Fibroblast of skin of right quadriceps (primary cell): ENCODE measurements at regions not wholly inside any gene's neighbourhood (a gene's known extent, or its start where the extent isn't known, plus 50 kb on each side); places are given as distances from the start of the nearest gene placed in this dataset.
"Not testable (repeated sequence)": the region's sequence is repeated elsewhere in the genome, so short reads cannot be mapped to it uniquely, and the experiment has no call there.

Source experiments
- DNase-seq: peaks from one replicate; pipeline ENCODE4 v3.0.0-alpha.2; 2013

DNA sequence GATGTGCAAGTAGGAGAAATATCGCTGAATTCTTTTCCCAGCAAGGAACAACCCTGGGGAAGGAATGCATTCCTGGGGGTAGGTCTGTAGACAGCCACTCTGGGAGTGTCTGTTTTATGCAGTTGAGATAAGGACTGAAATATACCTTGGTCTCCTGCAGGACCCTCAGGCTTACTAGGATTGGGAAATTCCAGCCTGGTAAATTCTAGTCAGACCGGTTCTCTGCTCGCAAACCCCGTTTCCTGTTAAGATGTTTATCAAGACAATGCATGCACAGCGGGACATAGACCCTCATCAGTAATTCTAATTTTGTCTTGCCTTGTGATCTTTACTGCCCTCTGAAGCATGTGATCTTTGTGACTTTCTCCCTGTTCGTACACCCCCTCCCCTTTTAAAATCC, 839.0 kb downstream of the REEP3 start:
- DNase-seq = not testable (repeated sequence)

DNA sequence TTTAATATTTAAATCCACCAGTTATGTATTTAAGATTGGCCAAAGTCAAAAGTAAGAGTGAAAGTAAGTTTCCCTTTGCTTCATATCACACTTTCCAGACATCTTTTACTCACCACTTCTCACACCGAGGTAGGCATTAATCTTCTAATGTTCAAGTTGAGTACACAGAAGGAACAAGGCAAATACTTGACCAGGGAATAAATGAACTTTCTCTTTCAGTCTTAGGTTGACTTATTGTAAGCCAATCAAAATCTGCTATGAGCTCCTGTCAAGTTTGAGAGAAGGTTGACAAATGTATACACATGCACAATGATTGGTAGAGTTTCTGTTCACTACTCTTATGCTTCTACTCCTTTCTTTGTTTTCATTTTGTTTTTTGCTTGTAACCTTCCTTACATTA, 842.5 kb downstream of the REEP3 start:
- DNase-seq = no peak

DNA sequence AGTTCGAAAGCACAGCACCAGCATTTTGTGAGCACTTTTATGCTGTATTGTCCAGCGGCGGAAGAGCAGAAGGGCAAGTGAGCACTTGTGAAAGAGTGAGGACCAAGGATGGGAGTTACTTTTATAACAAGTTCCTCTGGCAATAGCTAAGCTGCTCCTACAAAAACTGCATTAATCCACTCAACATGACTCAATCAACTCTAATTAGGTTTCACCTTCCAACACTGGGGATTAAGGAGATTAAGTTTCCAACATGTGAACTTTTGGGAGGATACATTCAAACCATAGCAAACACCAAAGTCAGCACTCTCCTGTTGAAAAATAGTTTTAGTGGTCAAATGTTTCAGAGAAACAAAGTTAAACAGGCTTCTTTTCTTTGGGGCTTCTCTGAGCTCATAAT, 844.5 kb downstream of the REEP3 start:
- DNase-seq = no peak

DNA sequence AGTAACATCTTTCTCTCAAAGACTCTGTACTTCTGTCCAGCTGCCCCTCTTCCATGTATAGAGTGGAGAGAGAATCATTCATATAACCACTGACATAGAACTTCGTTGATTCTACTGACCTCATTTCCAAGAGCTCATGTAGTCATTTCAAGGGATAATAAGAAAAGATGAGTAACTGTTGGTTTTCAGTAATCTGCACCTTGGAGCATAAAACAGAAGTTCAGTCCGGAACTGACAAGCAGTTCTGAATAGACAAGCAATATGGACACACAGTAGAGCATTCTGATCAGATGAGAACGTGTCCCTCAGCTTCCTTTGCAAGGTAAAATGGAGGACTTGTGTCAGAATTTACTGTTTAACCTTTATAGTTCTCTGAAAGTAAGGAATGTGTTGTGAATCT, 847.1 kb downstream of the REEP3 start:
- DNase-seq = no peak

DNA sequence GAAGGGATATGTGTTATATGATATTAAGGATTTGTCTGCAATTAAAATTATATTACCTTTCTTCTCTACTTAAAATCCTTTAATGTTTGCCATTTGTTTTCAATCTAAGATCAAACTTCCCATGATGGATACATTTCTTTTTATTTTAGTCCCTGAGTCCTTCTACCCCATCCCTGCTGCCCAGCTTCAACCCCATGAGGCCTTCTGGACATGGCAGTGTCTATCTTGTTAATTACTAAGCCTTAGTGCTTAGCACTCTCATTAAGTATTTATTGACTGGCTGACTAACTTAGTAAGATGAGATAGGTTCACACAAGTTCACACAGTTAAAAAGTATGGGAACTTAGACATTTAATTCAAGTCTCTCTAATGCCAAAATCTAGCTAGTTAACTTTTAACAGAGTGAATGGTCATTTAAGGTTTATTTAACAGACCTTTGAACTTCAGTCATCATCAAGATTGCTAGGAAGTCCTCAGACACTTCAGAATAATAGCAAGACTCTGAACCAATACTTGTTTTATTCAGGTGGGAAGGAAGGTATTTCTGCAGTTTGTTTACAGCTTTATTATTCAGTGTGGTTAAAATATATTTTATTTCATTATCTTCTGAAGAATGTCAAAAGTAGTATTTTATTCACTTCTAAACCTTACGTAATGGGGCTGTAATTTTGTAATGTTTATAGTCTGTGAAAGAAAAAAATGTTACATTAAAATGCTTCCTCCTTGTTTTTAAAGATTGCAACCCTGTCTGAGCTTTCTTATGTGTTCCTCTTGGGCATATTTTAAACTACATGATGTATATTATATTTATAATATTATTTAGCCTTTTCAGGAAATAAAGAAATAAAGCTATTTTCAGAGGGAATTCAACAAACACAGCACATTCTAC, 848.9 kb downstream of the REEP3 start:
- no peak for DNase-seq

DNA sequence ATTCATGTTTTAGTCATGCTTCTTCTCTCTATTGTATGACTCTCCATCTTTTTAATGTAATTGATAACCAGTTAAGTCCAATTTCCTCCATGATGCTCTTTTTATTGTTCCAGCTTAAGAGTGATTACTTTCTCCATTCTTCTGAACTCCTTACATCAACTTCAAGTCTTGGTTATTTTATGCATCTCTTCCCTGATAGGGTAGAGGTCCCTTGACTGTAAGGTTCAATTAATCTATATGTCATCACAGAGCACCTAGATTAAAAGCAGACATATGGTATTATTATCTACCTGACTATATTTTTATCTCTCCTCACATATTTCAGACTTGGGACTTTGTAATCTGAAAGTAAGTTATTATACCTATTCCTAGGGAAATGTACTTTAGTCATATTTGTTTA, 853.1 kb downstream of the REEP3 start:
- no peak for DNase-seq

DNA sequence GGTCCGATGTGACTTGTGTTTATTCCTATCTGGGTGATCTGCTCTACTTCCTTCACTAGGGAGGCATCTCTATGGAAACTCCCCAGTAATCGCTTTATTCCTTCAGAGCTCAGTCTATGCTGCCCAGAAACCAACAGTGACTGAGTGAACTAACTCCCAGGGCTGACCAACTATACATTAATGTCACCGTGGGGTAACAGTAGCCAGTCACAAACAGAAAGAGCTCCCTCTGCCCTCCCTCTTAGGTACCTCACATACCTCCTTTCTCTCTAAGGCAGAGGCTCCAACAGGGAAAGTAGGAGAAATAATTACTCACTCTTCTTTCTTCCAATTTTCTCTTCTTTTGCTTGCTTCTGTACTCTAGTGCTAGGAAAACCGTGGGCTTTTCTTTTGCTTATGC, 855.0 kb downstream of the REEP3 start:
- no peak for DNase-seq

DNA sequence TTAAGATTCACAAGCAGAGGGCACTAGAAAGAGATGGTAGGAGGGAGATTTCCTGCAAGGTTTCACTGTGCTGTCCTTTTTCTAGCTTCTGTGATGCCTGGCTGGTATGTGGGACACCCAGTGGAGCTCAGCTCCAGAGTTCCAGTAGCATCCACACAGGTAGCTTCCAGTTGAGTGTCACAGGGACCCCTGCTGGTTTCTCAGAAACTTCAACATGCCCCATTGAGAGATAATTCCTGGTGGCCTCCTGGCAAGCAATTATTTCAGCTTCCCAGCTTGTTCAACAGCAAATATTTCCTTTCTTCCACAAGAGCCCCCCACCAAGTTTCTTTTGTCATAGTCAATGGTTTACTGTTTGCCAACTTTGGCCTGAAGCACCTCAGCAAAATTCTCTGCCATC, 858.7 kb downstream of the REEP3 start:
- no peak for DNase-seq

DNA sequence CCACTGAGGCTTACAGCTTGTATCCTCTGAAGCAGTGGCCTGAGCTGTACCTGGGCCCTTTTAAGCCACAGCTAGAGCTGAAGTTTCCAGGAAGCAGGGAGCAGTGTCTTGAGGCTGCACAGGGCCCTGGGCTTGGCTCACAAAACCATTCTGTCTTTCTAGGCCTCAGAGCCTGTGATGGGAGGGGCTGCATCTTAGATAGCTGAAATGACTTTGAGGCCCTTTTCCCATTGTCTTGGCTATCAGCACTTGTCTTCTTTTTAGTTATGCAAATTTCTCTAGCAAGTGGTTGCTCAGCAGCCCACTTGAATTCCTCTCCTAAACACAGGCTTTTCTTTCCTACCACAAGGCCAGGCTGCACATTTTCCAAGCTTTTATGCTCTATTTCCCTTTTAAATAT, 864.2 kb downstream of the REEP3 start:
- no peak for DNase-seq

DNA sequence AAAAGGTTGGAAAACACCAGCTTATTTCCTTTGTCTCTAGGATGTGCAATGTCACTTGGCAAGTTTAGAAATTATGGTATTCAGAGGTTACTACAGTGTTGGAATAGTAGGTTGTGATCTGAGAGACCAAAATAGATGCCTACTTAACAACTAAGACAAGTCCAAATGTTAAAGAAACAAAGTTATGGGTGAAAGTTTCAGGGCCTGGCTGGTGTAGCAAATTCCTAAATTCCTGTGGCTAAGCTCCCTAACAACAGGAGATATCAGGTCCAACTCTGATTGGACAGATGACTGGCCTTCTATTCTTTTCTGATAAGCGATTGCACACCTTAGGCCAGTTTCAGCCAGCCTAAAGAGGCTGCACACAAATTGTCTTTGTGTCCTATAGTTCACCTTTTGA, 873.5 kb downstream of the REEP3 start:
- DNase-seq = peak; percentile 54

DNA sequence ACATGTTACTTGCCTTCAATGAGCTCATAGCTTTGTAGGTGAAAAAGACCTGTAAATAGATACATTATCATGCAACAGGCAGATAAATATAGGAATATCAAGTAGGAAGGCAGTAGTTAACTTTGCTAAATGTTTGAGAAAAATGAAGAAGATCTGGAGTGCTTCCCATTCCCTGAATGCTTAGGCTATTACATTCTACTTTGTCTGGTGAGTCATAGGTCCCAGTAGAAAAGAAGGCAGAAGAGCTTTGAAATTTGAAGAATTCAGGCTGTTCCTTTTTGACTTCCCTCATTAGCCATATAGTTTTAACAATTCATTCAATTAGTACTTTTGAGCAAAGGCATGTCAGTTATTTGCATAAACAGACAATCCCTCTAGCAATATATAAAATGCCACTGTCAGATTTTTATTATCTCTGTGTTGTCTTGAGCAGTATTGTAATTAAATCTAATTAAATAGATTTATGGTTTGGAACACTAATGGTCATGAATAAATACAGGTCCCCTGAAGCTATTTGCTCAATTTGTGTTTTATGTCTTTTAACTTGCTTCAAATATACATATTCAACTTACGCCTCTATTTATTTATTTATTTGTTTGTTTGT, 875.0 kb downstream of the REEP3 start:
- DNase-seq = peak; percentile 86

DNA sequence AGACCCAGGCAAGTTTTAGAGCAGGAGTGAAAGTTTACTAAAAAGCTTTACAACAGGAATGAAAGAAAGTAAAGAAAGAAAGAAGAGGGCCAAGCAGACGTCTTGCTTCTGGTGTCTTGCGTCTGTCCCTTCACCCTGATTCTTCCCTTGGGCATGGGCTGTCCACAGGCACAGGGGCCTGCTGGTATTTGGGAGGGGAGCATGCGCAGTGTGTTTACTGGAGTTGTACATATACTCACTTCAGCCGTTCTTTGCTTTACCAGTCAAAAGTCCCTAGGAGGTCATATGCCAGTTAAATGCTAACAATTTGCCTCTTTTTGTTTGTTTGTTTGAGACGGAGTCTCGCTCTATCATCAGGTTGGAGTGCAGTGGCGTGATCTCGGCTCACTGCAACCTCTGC, 875.9 kb downstream of the REEP3 start:
- no peak for DNase-seq

DNA sequence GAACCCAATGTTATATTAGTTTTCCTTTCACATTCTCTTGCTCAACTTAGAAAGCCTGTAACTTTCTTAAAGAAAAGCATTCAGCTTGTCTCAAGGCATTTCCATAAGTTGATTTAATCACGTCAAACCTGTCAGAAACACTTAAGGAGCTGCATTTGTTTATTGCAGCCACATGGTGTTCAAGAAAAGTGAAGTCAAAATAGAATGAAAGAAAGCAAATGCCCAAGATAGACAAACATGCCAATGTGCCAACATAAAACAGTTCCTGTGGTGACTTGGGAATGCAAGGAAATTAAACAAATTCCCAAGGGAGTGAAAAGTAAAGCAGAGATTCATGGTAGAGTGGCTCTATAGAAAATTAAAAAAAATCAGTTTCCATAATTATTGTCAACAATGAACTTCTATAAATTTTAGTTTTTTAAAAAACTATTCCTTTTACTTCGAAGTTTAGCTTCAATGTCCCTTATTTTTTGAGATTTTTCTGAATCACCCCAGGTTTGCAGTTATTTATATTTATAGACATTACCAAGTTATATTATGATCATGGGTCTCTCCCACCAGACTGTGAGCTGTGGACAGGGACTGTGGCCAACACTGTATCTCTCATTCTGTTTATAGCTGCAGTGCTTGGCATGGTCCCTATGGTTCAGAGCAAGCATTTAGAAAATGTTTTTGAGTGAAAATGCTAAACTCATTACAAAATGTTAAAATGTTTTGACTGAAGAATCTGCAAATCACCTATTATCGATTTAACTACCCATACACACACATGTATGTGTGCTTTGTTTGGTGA, 887.4 kb downstream of the REEP3 start:
- DNase-seq = no peak

DNA sequence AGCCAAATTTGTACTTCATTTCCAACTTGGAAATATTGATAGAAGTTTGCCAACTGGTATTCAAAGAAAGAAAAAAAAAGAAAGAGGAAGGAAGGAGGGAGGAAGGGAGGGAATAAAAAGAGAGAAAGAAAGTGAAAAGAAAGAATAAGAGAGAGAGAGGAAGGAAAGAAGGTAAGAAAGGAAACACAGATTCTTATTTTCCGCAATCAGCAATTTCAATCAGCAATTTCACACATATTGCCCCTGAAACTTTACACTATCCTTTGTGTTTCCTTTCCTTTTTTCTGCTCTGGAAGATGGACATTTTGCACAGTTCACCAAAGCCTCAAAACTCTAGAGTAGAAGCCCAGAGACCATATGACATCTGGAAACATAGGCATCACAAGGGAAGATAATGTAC, 888.1 kb downstream of the REEP3 start:
- DNase-seq = no peak

DNA sequence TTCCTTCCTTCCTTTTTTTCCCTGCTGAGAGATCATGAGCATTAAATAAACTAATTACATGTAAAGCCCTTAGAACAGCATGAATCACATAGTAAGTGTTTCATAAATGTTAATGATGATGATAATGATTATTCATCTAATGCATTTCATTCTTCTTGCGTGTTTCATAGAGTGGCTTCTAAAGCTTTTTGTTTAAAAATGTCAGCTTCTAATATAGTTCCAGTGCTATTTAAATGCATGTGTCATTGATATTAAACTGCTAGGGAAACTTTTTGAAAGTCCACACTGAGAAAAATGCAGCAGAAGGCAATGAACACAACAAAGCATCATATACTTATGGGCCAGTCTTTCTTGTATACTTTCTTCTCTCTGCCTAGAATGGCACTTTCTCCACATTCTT, 894.8 kb downstream of the REEP3 start:
- DNase-seq = no peak

DNA sequence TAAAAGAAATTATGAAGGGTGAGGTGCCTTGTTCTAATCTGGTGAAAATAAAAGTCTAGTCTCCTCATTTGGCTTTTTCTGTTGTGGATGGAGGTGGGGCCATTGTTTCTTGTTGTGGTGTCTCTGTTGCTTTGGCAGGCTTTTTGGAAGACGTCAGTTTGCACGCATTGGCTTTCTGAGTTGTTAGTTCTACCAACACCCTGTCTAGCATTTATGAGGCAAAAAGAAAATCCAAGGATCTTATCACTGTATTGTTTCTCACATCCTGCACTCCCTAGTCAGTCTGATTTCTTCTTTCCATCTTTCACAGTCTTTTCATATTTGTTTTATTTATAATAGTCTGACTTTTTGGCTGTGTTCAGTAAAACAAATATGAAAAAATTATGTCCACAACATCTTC, 898.3 kb downstream of the REEP3 start:
- no peak for DNase-seq

DNA sequence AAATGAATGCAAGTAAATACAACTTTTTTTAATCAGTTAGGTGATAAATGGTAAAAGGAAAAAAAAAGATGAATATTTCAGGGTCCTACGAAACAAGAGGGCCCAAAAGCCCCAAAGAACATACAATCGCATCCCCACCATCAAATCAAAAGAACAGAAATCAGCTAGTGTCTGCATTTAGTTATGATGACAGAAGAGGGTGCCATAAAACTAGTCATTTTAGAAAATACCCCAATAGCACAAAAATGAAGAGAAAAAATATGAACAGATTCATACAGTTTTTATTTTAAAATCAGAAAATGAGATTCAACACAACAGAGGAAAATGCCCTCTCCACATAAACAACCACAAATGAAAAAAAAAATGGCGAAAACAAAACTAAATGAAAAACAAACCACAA, 905.5 kb downstream of the REEP3 start:
- DNase-seq = no peak

DNA sequence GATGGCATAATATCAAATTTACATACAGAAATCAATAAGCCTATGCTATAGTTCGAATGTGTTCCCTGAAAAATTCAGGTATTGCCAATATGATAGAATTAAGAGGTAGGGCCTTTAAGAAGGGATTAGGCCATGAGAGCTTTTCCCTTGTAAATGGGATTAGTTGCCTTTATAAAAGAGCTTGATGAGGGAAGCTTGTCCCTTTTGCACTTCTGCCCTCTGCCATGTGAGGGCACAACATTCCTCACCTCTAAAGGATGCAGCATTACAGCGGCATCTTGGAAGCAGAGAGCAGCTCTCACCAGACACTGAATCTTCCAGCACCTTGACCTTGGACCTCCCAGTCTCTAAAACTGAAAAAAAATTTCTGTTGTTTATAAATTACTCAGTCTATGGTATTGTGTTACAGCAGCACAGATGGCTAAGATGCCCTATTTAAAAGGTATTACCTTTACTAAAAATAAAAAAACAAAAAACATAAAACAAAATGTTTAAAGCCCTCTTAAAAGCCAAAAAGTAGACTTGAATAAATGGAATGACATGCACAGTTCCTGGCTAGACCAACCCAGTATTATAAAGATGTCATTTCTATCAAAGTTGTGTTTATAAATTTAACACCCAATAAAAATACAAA, 909.6 kb downstream of the REEP3 start:
- DNase-seq = peak; percentile 6

DNA sequence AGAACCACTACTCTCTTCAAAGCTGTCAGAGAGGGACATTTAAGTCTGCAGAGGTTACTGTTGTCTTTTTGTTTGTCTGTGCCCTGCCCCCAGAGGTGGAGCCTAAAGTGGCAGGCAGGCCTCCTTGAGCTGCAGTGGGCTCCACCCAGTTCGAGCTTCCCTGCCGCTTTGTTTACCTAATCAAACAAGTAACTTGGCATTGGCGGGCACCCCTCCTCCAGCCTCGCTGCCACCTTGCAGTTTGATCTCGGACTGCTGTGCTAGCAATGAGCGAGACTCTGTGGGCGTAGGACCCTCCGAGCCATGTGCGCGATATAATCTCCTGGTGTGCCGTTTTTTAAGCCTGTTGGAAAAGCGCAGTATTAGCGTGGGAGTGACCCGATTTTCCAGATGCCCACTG, 920.7 kb downstream of the REEP3 start:
- DNase-seq = not testable (repeated sequence)

DNA sequence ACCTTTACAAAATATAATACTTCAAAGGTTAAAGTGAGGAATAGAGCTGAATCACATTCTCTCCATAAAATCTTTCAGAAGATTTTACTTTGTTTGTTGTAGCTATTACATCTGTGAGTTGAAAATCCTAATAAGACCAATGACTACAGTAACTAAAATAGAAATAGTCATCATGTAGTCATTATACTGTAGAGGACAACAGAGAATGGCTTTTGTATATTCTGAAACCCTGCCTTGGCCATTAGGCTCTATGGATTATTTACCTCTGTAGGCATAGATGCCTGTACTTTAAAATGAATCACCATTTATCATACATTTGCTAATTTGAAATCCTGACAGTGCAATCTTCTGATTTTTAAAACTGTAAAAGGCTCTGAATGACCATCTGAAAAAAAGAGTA, 923.0 kb downstream of the REEP3 start:
- DNase-seq = no peak

DNA sequence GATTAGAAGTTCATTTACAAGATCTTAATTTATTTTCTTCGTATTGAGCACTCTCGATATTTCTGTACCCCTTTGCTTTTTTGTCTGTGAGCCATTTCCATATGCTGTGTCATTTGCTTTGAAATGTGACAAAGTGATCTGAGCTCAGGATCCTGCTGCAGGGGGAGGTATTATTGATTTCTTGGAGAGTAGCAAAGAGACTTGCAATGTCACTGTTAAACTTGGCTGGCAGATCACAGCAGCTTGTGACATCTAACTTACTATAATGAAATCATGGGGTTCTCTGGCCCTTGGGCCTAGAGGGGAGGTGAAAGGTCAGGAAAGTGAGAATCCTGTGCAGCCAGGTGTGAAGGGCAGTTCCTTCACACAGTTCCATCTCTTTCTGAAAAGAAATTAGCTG, 923.4 kb downstream of the REEP3 start:
- no peak for DNase-seq

DNA sequence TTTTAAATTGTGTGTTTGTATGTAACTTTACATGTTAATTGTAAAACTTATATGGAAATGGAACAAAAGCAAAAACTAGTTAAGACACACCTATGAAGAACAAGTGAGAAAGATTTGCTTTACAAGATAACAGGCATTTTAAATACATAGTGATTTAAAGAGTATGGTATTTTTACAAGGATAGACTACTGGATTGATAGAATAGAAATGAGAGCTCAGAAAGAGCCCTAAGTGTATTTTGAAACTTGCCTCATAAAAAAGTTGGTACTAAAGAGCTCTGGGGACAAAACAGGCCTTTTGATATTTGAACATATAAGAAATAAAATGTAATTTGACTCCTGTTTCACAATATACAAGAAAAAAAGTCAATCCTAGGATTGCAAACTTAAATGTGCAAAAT, 928.4 kb downstream of the REEP3 start:
- DNase-seq = no peak

DNA sequence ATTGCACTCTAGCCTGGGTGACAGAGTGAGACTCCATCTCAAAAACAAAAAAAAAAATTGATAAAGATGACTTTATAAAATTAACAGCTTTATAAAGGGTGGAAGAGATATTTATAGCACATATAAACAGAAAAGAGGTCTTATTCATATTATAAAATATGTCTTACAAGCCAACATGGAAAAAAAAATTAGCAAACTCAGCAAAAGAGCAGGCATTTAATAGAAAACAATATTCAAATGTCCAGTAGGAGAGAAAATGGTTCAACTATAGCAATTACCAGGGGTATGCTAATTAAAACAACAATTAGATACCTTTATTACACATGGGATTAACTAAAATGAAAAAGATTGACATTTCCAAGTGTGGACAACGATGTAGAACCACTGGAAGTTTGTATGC, 929.1 kb downstream of the REEP3 start:
- DNase-seq = no peak

DNA sequence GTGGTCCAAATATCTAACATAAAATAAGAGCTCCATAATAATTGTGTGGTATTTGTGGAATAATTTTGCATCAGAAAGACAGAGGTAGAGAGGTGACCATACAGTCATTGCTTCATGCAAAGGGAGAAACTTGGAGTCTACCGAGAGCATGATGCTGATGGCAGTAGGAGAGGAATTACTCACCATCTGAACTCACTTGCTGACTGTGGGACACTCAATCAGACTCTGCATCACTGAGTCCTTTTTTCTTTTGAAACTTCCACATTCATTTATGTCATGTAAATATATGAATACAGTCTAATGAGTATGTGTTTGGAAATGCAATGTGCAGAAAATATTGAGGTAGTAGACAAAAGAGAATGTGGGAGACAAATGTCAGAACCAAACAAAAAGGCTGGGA, 933.8 kb downstream of the REEP3 start:
- no peak for DNase-seq
